Keratinocyte (primary cell): ENCODE measurements at regions not wholly inside any gene's neighbourhood (a gene's known extent, or its start where the extent isn't known, plus 50 kb on each side); places are given as distances from the start of the nearest gene placed in this dataset.

Source experiments
- DNase-seq: peaks from one replicate; pipeline ENCODE4 v3.0.0-alpha.2; 2011; ENCODE audit warnings: low read depth, missing footprints, low spot score
- FAIRE-seq: peaks from 2 replicates; lab custom pipeline; 2011; peaks lifted over from hg19 to GRCh38; lab: Jason Lieb, UNC
- H2AFZ ChIP-seq: 2 replicates; pipeline ENCODE4 v1.6.0; 2012; ENCODE audit warnings: low read length, control low read depth, inconsistent platforms; ENCODE audit not compliant: control insufficient read depth
- H3K27ac ChIP-seq: 2 replicates; pipeline ENCODE4 v1.5.1; 2011; ENCODE audit warnings: low read length; ENCODE audit not compliant: control insufficient read depth, insufficient read depth
- H3K27me3 ChIP-seq: 3 replicates; pipeline ENCODE4 v1.6.0; 2011; ENCODE audit warnings: low read length; ENCODE audit not compliant: control insufficient read depth, insufficient read depth; ENCODE audit errors: extremely low read depth
- H3K36me3 ChIP-seq, 2 experiments: 2 replicates in 1 of 2; 3 replicates in 1 of 2; pipeline ENCODE4 v1.5.1; 2011; ENCODE audit warnings: low read length in 2 of 2, mild to moderate bottlenecking in 1 of 2; ENCODE audit not compliant: control insufficient read depth in 2 of 2, insufficient read depth in 2 of 2; ENCODE audit errors: extremely low read depth in 1 of 2
- H3K4me1 ChIP-seq: 3 replicates; pipeline ENCODE4 v1.5.1; 2011; ENCODE audit warnings: low read length; ENCODE audit not compliant: control insufficient read depth, insufficient read depth; ENCODE audit errors: extremely low read depth
- H3K4me2 ChIP-seq: 3 replicates; pipeline ENCODE4 v1.6.0; 2011; ENCODE audit warnings: low read depth, low read length; ENCODE audit not compliant: control insufficient read depth, insufficient read depth; ENCODE audit errors: extremely low read depth
- H3K4me3 ChIP-seq, 3 experiments: fragments of 200-600 bp in 1 of 3; sonication (generic) in 1 of 3; 2 replicates in 2 of 3; 3 replicates in 1 of 3; pipeline ENCODE4 v1.5.1; 2011 to 2016; ENCODE audit warnings: low read length in 3 of 3, mild to moderate bottlenecking in 3 of 3, control low read depth in 2 of 3, inconsistent platforms in 1 of 3, low read depth in 1 of 3, mixed read lengths in 1 of 3, mixed run types in 1 of 3, moderate library complexity in 1 of 3; ENCODE audit not compliant: control insufficient read depth in 2 of 3, insufficient read depth in 2 of 3; ENCODE audit errors: extremely low read depth in 1 of 3
- H3K79me2 ChIP-seq: 2 replicates; pipeline ENCODE4 v1.6.0; 2012; ENCODE audit warnings: low read length; ENCODE audit not compliant: control insufficient read depth, insufficient read depth
- H3K9ac ChIP-seq: 3 replicates; pipeline ENCODE4 v1.6.0; 2011; ENCODE audit warnings: low read length; ENCODE audit not compliant: control insufficient read depth, insufficient read depth; ENCODE audit errors: extremely low read depth
- H3K9me1 ChIP-seq: 3 replicates; pipeline ENCODE4 v1.6.0; 2011; ENCODE audit warnings: low read length; ENCODE audit not compliant: control insufficient read depth, insufficient read depth; ENCODE audit errors: extremely low read depth
- H3K9me3 ChIP-seq: 2 replicates; pipeline ENCODE4 v1.5.1; 2012; ENCODE audit warnings: low read depth, low read length; ENCODE audit not compliant: control insufficient read depth
- H4K20me1 ChIP-seq: 3 replicates; pipeline ENCODE4 v1.6.0; 2011; ENCODE audit warnings: low read length; ENCODE audit not compliant: control insufficient read depth, insufficient read depth; ENCODE audit errors: extremely low read depth
- CTCF ChIP-seq, 3 experiments: IDR thresholded peaks in 1 of 3; conservative IDR thresholded peaks in 1 of 3; optimal IDR thresholded peaks in 1 of 3; 2 replicates in 2 of 3; 3 replicates in 1 of 3; pipeline versions ENCODE3 to v1.5.1; 2011; ENCODE audit warnings: low read length in 3 of 3, mild to moderate bottlenecking in 3 of 3, moderate library complexity in 2 of 3, control low read depth in 1 of 3, inconsistent platforms in 1 of 3; ENCODE audit not compliant: insufficient read depth in 2 of 3; ENCODE audit errors: extremely low read depth in 1 of 3
- EZH2 ChIP-seq: IDR thresholded peaks from one replicate; pipeline ENCODE4 v1.6.1; 2012; ENCODE audit warnings: inconsistent platforms, mild to moderate bottlenecking, low read length, moderate library complexity
- dilution Hi-C: fragments of 300-500 bp; cut with MboI; formaldehyde crosslinking; loops from one replicate; pipeline ENCODE4 v1.7.0; 2020; ENCODE audit warnings: low sequenced_read_pairs; ENCODE audit not compliant: extremely low pct_ligation_motif_present

GRCh38 chr15:92801774-92802464, 98.2 kb upstream of the CHD2 start:
- H3K36me3 ChIP-seq: no peaks in the 10 kb centered on the region
- peak overlapping the region in 2 of 3 experiments; percentile 33 to 46 for H3K4me3 ChIP-seq
- dilution Hi-C loops: loop anchor here (25.0 kb wide), 1 partner anchor 110 kb away; the partner anchor contains the start of gene CHD2
- peak overlapping the region; percentile 98 for H3K27ac ChIP-seq
- H3K9me1 ChIP-seq: no peaks in the 10 kb centered on the region
- H3K79me2 ChIP-seq: no peaks in the 10 kb centered on the region
- no peaks in the 10 kb centered on the region for H3K27me3 ChIP-seq
- H3K4me1 ChIP-seq: peaks cover 32% of the 10 kb centered on the region
- H3K9me3 ChIP-seq: no peaks in the 10 kb centered on the region
- peak overlapping the region; percentile 88 for H3K4me2 ChIP-seq
- H2AFZ ChIP-seq: peak overlapping the region; percentile 87
- H4K20me1 ChIP-seq: no peaks in the 10 kb centered on the region
- H3K9ac ChIP-seq: peak overlapping the region; percentile 79
- FAIRE-seq (no peak), DNase-seq (no peak)
- TF ChIP-seq CTCF (optimal IDR thresholded peaks at IDR 0.05 in 1 of 3, IDR thresholded peaks at IDR 0.05 in 1 of 3, conservative IDR thresholded peaks at IDR 0.05 in 1 of 3; ENCODE audit: extremely low read depth in 1 of 3, insufficient read depth in 2 of 3, low read length in 3 of 3) (no peak), EZH2 (no peak)

DNA sequence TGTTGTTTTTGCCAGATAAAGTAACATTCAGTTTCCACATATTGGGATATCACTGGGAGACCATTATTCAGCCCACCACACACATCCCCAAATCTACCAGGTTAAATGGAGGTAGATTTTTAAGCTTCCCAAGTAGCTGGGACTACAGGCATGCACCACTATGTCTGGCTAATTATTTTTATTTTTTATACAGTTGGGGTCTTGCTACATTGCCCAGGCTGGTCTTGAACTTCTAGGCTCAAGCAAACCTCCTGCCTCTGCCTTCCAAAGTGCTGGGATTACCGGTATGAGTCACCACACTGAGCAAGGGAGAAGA, 96.6 kb upstream of the CHD2 start:
- FAIRE-seq (no peak), DNase-seq (no peak)
- TF ChIP-seq EZH2 (no peak), CTCF (optimal IDR thresholded peaks at IDR 0.05 in 1 of 3, IDR thresholded peaks at IDR 0.05 in 1 of 3, conservative IDR thresholded peaks at IDR 0.05 in 1 of 3; ENCODE audit: extremely low read depth in 1 of 3, insufficient read depth in 2 of 3, low read length in 3 of 3) (no peak)
- H3K4me1 ChIP-seq: peaks cover 29% of the 10 kb centered on the region
- H3K9me3 ChIP-seq: no peaks in the 10 kb centered on the region
- no peaks in the 10 kb centered on the region for H3K27me3 ChIP-seq
- H3K79me2 ChIP-seq: peaks cover 2% of the 10 kb centered on the region
- H3K27ac ChIP-seq: peak overlapping the region; percentile 98
- H3K4me2 ChIP-seq: no peak overlapping the region
- H4K20me1 ChIP-seq: no peaks in the 10 kb centered on the region
- H3K36me3 ChIP-seq: no peaks in the 10 kb centered on the region
- H3K4me3 ChIP-seq: no peak overlapping the region
- H2AFZ ChIP-seq: no peak overlapping the region
- no peaks in the 10 kb centered on the region for H3K9me1 ChIP-seq
- dilution Hi-C loops: loop anchor here (25.0 kb wide), 1 partner anchor 109 kb away; the partner anchor contains the start of gene CHD2
- H3K9ac ChIP-seq: no peak overlapping the region
